ENCODE measurements at regions not wholly inside any gene's neighbourhood (a gene's known extent, or its start where the extent isn't known, plus 50 kb on each side); places are given as distances from the start of the nearest gene placed in this dataset.
A peak's percentile ranks its signal among the peaks of the same experiment; 100 is the strongest.

DNA sequence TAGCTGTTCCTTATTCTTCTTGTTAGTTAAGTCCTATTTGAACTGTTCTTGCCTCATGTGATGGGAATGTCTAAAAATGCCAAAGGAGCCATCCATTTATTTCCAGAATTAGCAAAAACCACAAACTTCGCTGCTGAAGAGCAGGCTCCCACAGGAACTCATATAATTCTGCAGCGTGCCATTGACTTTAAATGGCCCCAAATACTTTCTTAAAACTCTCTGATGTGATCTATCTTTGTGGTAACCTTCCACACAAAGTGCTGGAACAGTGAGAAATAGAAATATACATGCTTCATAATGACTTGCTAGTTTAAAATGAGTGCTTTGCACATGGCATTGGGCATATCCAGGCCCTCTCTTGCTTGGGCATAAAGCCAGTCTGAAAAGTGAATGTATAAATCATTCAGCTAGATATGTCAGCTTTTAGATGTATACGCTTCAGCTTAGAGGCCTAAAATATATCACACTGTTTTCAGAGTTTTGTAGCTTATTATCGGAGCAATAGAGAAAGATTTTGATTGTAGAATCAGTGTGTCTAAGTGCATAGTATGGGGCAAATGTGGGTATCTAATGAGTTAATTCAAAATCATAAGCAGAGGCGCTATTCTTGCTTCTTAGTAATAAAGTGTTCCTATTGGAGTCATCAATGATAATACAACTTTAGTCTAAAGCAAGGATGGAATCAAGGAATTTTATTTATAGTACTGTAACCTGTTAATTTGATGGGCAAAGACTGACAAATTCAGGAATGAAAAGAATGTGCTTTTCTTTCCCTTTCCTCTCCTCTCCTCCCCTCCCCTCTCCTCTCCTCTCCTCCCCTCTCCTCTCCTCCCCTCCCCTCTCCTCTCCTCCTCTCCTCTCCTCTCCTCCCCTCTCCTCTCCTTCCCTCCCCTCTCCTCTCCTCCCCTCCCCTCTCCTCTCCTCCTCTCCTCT lies 392.2 kb upstream of the ZFP42 start:
- ChIA-PET CTCF (ENCODE audit: partially characterized antibody) (no interaction called here), POLR2A (ENCODE audit: partially characterized antibody) (no interaction called here)
- Histone ChIP-seq H3K23me2 (ENCODE audit: low read depth, low read length) (no peaks in the 10 kb centered on the region), H3K9me3 (ENCODE audit: insufficient read depth in 2 of 2, low read depth in 1 of 2, low read length in 1 of 2) (no peaks in the 10 kb centered on the region), H2BK120ac (replicated peaks; ENCODE audit: low read depth, low read length) (no peak overlapping the region), H3K9ac (replicated peaks in 1 of 4; ENCODE audit: extremely low read depth in 1 of 4, low read depth in 3 of 4, low read length in 3 of 4) (no peak overlapping the region), H3K4ac (replicated peaks; ENCODE audit: insufficient read length, low read depth, low read length) (no peak overlapping the region), H2AK5ac (ENCODE audit: low read depth, low read length) (no peak overlapping the region), H3K79me2 (ENCODE audit: control insufficient read depth in 1 of 2, insufficient read depth in 2 of 2, low read length in 2 of 2) (no peaks in the 10 kb centered on the region), H4K5ac (ENCODE audit: insufficient read length, low read depth, low read length) (no peak overlapping the region), H2BK15ac (ENCODE audit: low read length) (no peak overlapping the region), H3K4me3 (ENCODE audit: extremely low read depth in 1 of 4, insufficient read depth in 2 of 4, low read depth in 3 of 4, low read length in 4 of 4) (no peak overlapping the region), H3K4me2 (ENCODE audit: insufficient read depth in 1 of 2, low read depth in 2 of 2, low read length in 2 of 2) (no peak overlapping the region), H4K20me1 (replicated peaks in 1 of 2; ENCODE audit: control insufficient read depth in 1 of 2, insufficient read depth in 2 of 2, low read length in 2 of 2) (no peaks in the 10 kb centered on the region), H2BK12ac (ENCODE audit: low read depth, low read length) (no peak overlapping the region), H2BK20ac (ENCODE audit: low read length) (no peak overlapping the region), H3K14ac (ENCODE audit: insufficient read length) (no peak overlapping the region), H2AFZ (ENCODE audit: low read length) (no peak overlapping the region), H3K56ac (replicated peaks; ENCODE audit: insufficient read length, low read depth, low read length) (no peak overlapping the region), H4K8ac (ENCODE audit: extremely low read depth, insufficient read depth, low read length) (no peak overlapping the region), H3K36me3 (ENCODE audit: control insufficient read depth in 2 of 4, insufficient read depth in 4 of 4, low read length in 3 of 4) (no peaks in the 10 kb centered on the region), H3K79me1 (ENCODE audit: low read depth, low read length) (no peaks in the 10 kb centered on the region), H4K91ac (replicated peaks; ENCODE audit: insufficient read length, low read length) (no peak overlapping the region), H3K23ac (ENCODE audit: insufficient read length) (no peak overlapping the region), H3K18ac (ENCODE audit: extremely low read depth, low read length) (no peak overlapping the region), H2BK5ac (ENCODE audit: low read depth, low read length) (no peak overlapping the region), H3K27ac (ENCODE audit: low read depth, low read length) (no peak overlapping the region), H3K4me1 (replicated peaks in 1 of 4; ENCODE audit: control insufficient read depth in 3 of 4, insufficient read depth in 4 of 4, low read length in 3 of 4) (no peaks in the 10 kb centered on the region; a peak in 1 of 7 replicates), H3K27me3 (replicated peaks in 1 of 4; ENCODE audit: control insufficient read depth in 3 of 4, extremely low read depth in 1 of 4, insufficient read depth in 3 of 4, low read length in 3 of 4) (no peaks in the 10 kb centered on the region)
- 89% methylated on average over 5 of the region's 5 CpGs; no CpG with 5 or more reads in 1 of the 2 experiments for WGBS, 2 experiments (ENCODE audit: extremely low coverage in 1 of 2, insufficient coverage in 1 of 2, insufficient read length in 1 of 2, insufficient replicate concordance in 2 of 2, low coverage in 1 of 2, low lambda C conversion rate in 2 of 2, missing lambda C conversion rate in 1 of 2)
- no peak for DNase-seq (ENCODE audit: low read depth in 1 of 2, low spot score in 2 of 2)
- peak; percentile 42 for FAIRE-seq
- TF ChIP-seq NRF1 (IDR thresholded peaks at IDR 0.05; ENCODE audit: low read depth, low read length) (no peak), CEBPB (IDR thresholded peaks at IDR 0.05; ENCODE audit: low read depth, low read length) (no peak), CHD1 (IDR thresholded peaks at IDR 0.05; ENCODE audit: low read depth, low read length) (no peak), PHF8 (conservative IDR thresholded peaks at IDR 0.05; ENCODE audit: low read depth, low read length) (no peak), GABPA (IDR thresholded peaks at IDR 0.05; ENCODE audit: borderline replicate concordance, insufficient read depth, low read length) (no peak), EGR1 (IDR thresholded peaks at IDR 0.05; ENCODE audit: borderline replicate concordance, low read depth, low read length) (no peak), BRCA1 (IDR thresholded peaks at IDR 0.05; ENCODE audit: low read depth, low read length) (no peak), SP1 (IDR thresholded peaks at IDR 0.05; ENCODE audit: low read depth, low read length) (no peak), SIRT6 (IDR thresholded peaks at IDR 0.05; ENCODE audit: low read length) (no peak), SAP30 (IDR thresholded peaks at IDR 0.05; ENCODE audit: insufficient read depth, insufficient replicate concordance, low read length) (no peak), YY1 (IDR thresholded peaks at IDR 0.05; ENCODE audit: low read depth, low read length) (no peak)
- TF ChIP-seq, protein P1, sequence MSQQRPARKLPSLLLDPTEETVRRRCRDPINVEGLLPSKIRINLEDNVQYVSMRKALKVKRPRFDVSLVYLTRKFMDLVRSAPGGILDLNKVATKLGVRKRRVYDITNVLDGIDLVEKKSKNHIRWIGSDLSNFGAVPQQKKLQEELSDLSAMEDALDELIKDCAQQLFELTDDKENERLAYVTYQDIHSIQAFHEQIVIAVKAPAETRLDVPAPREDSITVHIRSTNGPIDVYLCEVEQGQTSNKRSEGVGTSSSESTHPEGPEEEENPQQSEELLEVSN (IDR thresholded peaks at IDR 0.05) = no peak

Data from H1 (cell line).